Muscle of leg (tissue), 3 donors: ENCODE measurements at regions not wholly inside any gene's neighbourhood (a gene's known extent, or its start where the extent isn't known, plus 50 kb on each side); places are given as distances from the start of the nearest gene placed in this dataset.

Source experiments
- DNase-seq: peaks from one replicate; pipeline ENCODE4 v3.0.0; 2013
- H3K27ac ChIP-seq: one replicate; pipeline ENCODE4 v1.5.1; 2013; ENCODE audit warnings: mild to moderate bottlenecking, low read length, control low read depth
- H3K27me3 ChIP-seq: one replicate; pipeline ENCODE4 v1.6.1; 2013; ENCODE audit warnings: low read length; ENCODE audit not compliant: control insufficient read depth, insufficient read depth
- H3K36me3 ChIP-seq: one replicate; pipeline ENCODE4 v1.6.1; 2013; ENCODE audit warnings: low read length; ENCODE audit not compliant: control insufficient read depth, insufficient read depth
- H3K4me1 ChIP-seq: one replicate; pipeline ENCODE4 v1.6.1; 2013; ENCODE audit warnings: low read length; ENCODE audit not compliant: control insufficient read depth, insufficient read depth
- H3K4me3 ChIP-seq: one replicate; pipeline ENCODE4 v1.5.1; 2013; ENCODE audit warnings: low read length, control low read depth
- H3K9me3 ChIP-seq: replicated peaks from 2 replicates; pipeline ENCODE4 v1.6.1; 2013; ENCODE audit warnings: low read depth, low read length; ENCODE audit not compliant: control insufficient read depth
- WGBS: methylation state at CpG from one replicate; pipeline ENCODE4 v1.1.5; 2013; ENCODE audit warnings: missing lambda C conversion rate; ENCODE audit not compliant: insufficient coverage; 5-methylcytosine and 5-hydroxymethylcytosine counted together

GRCh38 chr22:49352361-49353169, 475.1 kb downstream of the BRD1 start:
- Histone ChIP-seq H3K4me3 (no peak overlapping the region), H3K27me3 (peaks cover 5% of the 10 kb centered on the region), H3K9me3 (no peaks in the 10 kb centered on the region), H3K27ac (no peak overlapping the region), H3K4me1 (no peaks in the 10 kb centered on the region), H3K36me3 (no peaks in the 10 kb centered on the region)
- WGBS = 84% methylated on average over 28 of the region's 29 CpGs
- no peak for DNase-seq

DNA sequence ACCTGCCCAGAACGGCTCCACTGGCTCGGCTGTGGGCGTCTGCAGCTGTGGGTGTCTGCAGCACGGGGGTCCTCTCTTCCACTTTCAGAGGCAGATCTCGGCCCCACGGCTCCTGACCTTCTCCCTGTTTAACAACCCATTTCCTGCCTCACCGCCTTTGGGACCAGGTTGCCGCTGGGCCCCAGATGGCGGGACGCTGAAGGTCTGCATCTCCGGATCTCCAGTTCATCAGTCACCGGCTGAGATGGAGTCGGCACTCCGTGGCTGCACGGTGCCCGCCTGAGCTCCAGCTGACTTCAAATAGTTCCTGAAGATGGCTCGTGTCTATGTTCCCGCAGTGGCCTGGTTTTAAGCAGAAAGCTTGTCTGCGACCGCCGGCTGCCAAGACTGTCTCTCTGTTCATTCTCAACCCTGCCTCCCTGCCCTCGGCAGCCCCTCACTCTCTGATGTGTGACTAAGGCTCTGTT, 475.9 kb downstream of the BRD1 start:
- peaks cover 5% of the 10 kb centered on the region for H3K27me3 ChIP-seq
- WGBS = 29% methylated on average over 18 of the region's 22 CpGs
- DNase-seq = no peak
- H3K4me3 ChIP-seq = no peak overlapping the region
- H3K36me3 ChIP-seq = no peaks in the 10 kb centered on the region
- H3K4me1 ChIP-seq = no peaks in the 10 kb centered on the region
- H3K9me3 ChIP-seq = no peaks in the 10 kb centered on the region
- no peak overlapping the region for H3K27ac ChIP-seq

GRCh38 chr22:49350441-49351121, 477.1 kb downstream of the BRD1 start:
- WGBS = 54% methylated on average over 6 of the region's 18 CpGs
- H3K36me3 ChIP-seq = no peaks in the 10 kb centered on the region
- no peak overlapping the region for H3K4me3 ChIP-seq
- DNase-seq = no peak
- peaks cover 5% of the 10 kb centered on the region for H3K27me3 ChIP-seq
- H3K9me3 ChIP-seq = no peaks in the 10 kb centered on the region
- no peak overlapping the region for H3K27ac ChIP-seq
- H3K4me1 ChIP-seq = no peaks in the 10 kb centered on the region

DNA sequence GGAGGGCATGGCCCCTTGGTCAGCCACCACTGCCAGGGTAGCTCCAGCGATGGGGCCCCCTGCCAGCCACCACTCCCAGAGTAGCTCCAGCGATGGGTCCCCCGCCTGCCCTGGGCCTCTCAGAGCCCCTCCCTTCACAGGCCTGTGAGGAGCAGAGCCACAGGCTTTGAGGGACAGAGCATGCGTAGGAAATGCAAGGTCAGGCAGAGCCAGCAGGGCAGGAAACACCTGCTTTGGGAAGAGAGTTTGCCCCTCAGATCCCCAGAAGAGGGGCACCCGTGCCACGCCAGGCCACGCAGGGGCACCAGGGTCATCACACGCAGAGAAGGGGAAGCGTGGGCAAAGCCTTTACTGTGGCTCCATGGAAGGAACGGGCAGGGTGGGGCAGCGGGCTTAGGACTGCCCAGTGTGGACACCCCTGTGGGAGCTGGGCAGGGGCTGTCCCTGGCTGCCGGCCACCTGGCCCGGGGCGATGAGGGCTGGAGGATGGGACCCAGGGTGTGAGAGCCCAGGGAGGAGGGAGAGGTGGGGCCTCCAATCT, 477.8 kb downstream of the BRD1 start:
- DNase-seq = no peak
- WGBS = 75% methylated on average over 11 of the region's 14 CpGs
- no peaks in the 10 kb centered on the region for H3K27me3 ChIP-seq
- no peak overlapping the region for H3K27ac ChIP-seq
- no peaks in the 10 kb centered on the region for H3K4me1 ChIP-seq
- H3K4me3 ChIP-seq = no peak overlapping the region
- H3K9me3 ChIP-seq = no peaks in the 10 kb centered on the region
- no peaks in the 10 kb centered on the region for H3K36me3 ChIP-seq

GRCh38 chr22:49349181-49349835, 478.4 kb downstream of the BRD1 start:
- H3K4me3 ChIP-seq = no peak overlapping the region
- no peaks in the 10 kb centered on the region for H3K9me3 ChIP-seq
- no peaks in the 10 kb centered on the region for H3K36me3 ChIP-seq
- H3K27me3 ChIP-seq = no peaks in the 10 kb centered on the region
- WGBS = 78% methylated on average over 13 of the region's 18 CpGs
- DNase-seq = no peak
- no peak overlapping the region for H3K27ac ChIP-seq
- no peaks in the 10 kb centered on the region for H3K4me1 ChIP-seq

- no peak for DNase-seq
- H3K27ac ChIP-seq = no peak overlapping the region
These were observed 479.0 kb downstream of the BRD1 start for GRCh38 chr22:49348631-49349030.

DNA sequence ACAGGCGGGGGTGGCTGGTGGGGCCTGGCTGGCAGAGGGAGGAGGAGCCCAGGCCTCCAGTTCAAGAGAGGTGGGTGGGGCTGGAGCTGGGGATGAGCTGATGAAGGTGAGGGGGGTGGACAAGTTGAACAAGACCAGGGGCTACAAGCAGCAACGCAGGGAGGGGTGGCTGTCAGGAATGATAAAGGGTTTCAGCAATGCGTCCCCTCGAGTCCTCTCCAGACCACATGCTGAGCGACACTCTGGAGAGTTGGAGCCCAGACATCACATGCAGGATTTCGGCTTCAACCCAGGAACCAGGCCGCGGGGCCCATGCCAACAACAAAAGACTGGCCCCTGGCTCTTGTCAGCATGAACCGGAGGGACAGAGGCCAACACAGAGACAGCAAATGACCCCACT, 480.3 kb downstream of the BRD1 start:
- no peaks in the 10 kb centered on the region for H3K4me1 ChIP-seq
- H3K27me3 ChIP-seq = no peaks in the 10 kb centered on the region
- H3K4me3 ChIP-seq = no peak overlapping the region
- no peaks in the 10 kb centered on the region for H3K9me3 ChIP-seq
- H3K27ac ChIP-seq = no peak overlapping the region
- DNase-seq = no peak
- H3K36me3 ChIP-seq = no peaks in the 10 kb centered on the region
- 69% methylated on average over 6 of the region's 9 CpGs for WGBS

More at GRCh38 chr22:49348631-49349030, 479.0 kb downstream of the BRD1 start:
- Histone ChIP-seq H3K4me1 (no peaks in the 10 kb centered on the region), H3K4me3 (no peak overlapping the region), H3K27me3 (no peaks in the 10 kb centered on the region), H3K36me3 (no peaks in the 10 kb centered on the region), H3K9me3 (no peaks in the 10 kb centered on the region)
- 71% methylated on average over 6 of the region's 12 CpGs for WGBS

DNA sequence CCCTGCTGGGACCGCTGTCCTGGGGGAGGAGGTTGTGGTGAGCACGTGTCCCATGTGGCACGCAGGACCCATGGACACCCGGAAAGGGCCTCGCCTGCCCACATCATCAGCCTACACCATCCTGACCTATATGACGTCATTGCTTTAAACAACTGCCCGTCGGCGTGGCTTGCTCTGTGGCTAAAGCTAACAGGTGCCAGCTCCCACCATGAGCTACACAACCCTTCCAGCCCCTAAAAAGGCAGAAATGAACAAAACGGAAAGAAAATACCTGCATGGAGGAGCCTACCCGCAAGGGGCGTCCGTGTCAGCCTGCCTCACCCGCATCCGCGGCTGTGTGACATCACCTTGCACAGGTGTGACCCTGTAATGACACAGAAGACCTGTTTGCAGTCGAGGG, 481.8 kb downstream of the BRD1 start:
- no peaks in the 10 kb centered on the region for H3K4me1 ChIP-seq
- H3K36me3 ChIP-seq = no peaks in the 10 kb centered on the region
- H3K9me3 ChIP-seq = no peaks in the 10 kb centered on the region
- H3K27me3 ChIP-seq = no peaks in the 10 kb centered on the region
- no peak overlapping the region for H3K27ac ChIP-seq
- DNase-seq = no peak
- no peak overlapping the region for H3K4me3 ChIP-seq
- WGBS = 87% methylated on average over 14 of the region's 17 CpGs

- 10% methylated on average over 4 of the region's 7 CpGs for WGBS
- DNase-seq = peak; percentile 25
- Histone ChIP-seq H3K4me1 (no peaks in the 10 kb centered on the region), H3K9me3 (no peaks in the 10 kb centered on the region), H3K4me3 (no peak overlapping the region), H3K27ac (no peak overlapping the region), H3K27me3 (peaks cover 2% of the 10 kb centered on the region), H3K36me3 (no peaks in the 10 kb centered on the region)
These were observed 483.0 kb downstream of the BRD1 start for GRCh38 chr22:49344656-49345055.

DNA sequence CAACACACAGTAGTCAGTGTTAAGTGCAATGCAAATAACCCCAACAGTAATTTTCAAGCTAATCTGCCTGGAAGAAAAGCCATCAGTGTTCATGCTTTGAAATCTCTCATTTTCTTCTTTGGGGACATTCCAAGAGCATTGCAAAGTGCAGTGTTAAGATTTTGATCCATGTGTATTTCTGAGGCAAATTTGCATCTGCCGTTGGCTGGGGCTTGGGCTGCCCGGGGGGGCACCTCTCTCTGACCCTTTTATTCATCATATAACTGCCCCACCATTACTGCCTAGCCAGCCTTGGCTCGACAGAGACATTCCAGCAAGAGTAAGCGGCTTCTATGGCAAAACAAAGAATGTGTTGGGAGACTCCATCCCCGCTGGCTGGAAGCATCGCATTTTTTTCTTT, 483.5 kb downstream of the BRD1 start:
- WGBS = 33% methylated on average over 2 of the region's 6 CpGs
- no peak for DNase-seq
- no peaks in the 10 kb centered on the region for H3K4me1 ChIP-seq
- no peak overlapping the region for H3K4me3 ChIP-seq
- no peaks in the 10 kb centered on the region for H3K36me3 ChIP-seq
- H3K27me3 ChIP-seq = peaks cover 2% of the 10 kb centered on the region
- no peaks in the 10 kb centered on the region for H3K9me3 ChIP-seq
- H3K27ac ChIP-seq = no peak overlapping the region
